ENCODE measurements at regions not wholly inside any gene's neighbourhood (a gene's known extent, or its start where the extent isn't known, plus 50 kb on each side); places are given as distances from the start of the nearest gene placed in this dataset.

- no peak for DNase-seq (ENCODE audit: low read depth)
These were observed 105.2 kb upstream of the DCBLD2 start for GRCh38 chr3:99006686-99007085.

GRCh38 chr3:98999675-99000074, 98.2 kb upstream of the DCBLD2 start:
- no peak for DNase-seq (ENCODE audit: low read depth)

GRCh38 chr3:98994128-98994762, 92.8 kb upstream of the DCBLD2 start:
- peak; percentile 69 for DNase-seq (ENCODE audit: low read depth)

GRCh38 chr3:98991393-98991792, 89.9 kb upstream of the DCBLD2 start:
- no peak for DNase-seq (ENCODE audit: low read depth)

- DNase-seq (ENCODE audit: low read depth) = no peak
These were observed 89.2 kb upstream of the DCBLD2 start for GRCh38 chr3:98990657-98991056.

DNA sequence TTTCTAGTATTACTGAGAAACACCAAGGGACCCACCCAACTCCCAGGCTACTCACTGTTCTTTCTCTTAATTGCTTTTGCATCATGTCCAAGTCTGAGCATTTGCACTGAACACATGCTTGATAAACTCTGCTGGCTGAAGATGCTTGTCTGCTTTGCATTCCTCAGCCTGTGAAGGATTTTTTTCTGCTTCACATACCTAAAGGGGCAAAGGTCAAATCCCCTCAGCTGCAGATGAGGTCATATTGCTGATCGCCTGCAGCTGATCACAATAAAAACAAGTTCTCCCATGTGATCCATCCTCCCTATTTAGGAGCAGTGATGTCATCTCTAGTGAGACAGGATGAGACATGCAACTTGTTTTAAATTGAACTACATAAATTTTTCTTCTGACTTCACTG, 84.6 kb upstream of the DCBLD2 start:
- peak; percentile 89 for DNase-seq (ENCODE audit: low read depth)

GRCh38 chr3:98985431-98985830, 83.9 kb upstream of the DCBLD2 start:
- peak; percentile 37 for DNase-seq (ENCODE audit: low read depth)

DNA sequence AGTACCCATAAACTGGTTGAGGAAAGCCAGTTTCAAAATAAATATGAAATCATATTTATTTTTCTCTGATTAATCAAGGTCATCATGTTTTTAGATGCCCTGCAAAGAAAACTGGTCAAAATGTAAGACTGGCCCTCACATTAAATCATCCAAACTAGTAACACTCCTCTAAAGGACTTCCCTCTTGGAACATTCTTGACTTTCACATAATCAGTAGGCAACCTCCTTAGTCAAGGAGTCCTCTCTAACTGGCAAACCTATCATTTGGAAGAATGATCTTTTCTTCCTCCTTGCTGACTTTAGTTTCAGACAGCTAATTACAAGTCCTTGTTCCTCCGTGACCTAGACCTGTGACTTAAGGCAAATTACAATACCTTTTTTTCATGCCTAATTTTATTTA, 82.5 kb upstream of the DCBLD2 start:
- no peak for DNase-seq (ENCODE audit: low read depth)

- DNase-seq (ENCODE audit: low read depth) = peak; percentile 67
These were observed 80.9 kb upstream of the DCBLD2 start for GRCh38 chr3:98982351-98982750.

DNA sequence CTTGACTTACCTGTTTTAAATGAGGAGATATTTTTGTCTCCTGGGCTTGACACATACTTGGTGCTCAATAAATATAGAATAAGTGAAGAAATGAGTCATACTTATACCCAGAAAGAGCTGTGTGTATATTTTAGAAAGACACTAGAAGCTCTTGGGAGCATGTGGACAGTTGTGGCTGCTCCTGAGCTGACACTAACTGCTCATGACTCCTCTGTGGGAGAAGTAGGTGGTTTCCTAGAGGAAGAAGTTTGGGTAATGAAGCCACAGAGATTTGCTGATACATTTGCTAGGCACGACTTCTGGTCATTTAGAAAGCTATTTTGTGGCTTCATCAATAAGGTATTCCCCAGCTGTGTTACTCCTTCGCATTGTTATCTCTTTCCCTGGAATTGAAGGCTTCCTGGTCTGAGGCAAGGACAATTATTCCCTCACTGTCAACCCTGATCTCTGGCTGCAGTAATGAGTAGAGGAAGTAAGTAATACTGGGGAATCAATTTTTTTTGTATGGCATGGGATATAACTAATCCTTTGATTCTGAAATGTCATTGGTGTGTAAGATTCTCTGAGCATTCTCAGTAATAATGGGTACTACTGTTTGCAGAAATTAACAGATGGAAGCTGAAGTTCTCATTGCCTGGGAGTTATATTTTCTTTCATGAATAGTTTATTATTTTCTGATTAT, 79.6 kb upstream of the DCBLD2 start:
- DNase-seq (ENCODE audit: low read depth) = peak; percentile 94

GRCh38 chr3:98979296-98979695, 77.8 kb upstream of the DCBLD2 start:
- DNase-seq (ENCODE audit: low read depth) = no peak

DNA sequence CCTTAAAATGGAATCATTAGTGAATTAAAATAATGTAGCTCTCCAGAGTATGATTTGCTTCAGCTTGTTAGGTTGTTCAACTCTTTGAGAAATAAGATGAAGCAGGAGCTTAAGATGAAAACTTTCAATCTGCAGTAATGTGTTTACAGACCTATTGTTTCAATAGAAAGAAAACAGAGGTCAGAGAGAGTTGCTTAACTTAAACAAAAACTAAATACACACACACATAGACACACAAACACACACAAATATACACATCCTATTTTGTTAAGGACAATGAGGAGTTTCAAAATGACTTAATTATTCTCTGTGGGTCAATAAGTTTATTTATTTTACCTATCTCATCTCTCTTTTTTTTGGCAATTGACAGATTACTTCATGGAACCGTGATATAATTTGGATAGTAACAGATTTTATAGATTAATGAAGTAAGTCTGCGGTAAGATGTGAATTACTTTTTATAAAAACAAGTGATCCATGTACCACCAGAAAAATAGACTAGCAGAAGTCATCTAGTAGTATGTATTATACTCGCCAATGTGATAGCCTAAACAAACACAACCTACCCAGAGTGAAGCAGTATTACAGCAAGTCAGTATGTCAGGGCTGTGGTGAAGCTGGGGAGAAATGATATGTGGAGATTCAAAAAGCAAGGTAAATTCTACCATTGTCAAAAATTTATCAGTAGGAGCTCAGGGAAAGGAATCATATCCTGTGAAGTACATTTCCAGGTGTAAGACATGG, 76.7 kb upstream of the DCBLD2 start:
- DNase-seq (ENCODE audit: low read depth) = no peak

GRCh38 chr3:98977520-98977919, 76.0 kb upstream of the DCBLD2 start:
- DNase-seq (ENCODE audit: low read depth) = peak; percentile 95

- DNase-seq (ENCODE audit: low read depth) = no peak
These were observed 72.9 kb upstream of the DCBLD2 start for GRCh38 chr3:98974442-98974841.

GRCh38 chr3:98972720-98973119, 71.2 kb upstream of the DCBLD2 start:
- peak; percentile 66 for DNase-seq (ENCODE audit: low read depth)

GRCh38 chr3:98972155-98972554, 70.7 kb upstream of the DCBLD2 start:
- DNase-seq (ENCODE audit: low read depth) = peak; percentile 96

DNA sequence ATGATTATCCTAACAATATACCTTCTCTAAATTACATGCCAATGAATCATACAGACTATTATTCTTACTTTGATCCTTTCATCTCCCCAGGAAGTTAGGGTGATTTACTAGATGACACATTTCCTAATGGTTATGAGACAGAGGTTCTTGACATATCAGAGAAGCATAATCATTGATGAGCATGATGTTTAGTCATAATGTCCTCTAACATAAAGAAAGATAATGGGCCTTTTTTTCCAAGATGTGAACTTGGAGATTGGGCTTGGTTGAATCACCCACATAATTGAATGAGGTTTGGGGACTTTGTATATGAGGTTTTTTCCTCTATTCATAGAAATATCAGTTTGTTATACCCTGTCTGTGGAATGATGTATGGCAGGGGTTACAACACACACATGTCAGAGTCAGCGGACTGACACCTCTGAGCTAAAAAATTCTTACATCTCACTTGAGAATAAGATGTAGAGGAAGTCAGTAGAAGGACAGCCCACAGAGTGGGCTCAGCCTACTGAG, 69.7 kb upstream of the DCBLD2 start:
- peak; percentile 96 for DNase-seq (ENCODE audit: low read depth)

GRCh38 chr3:98969295-98969694, 67.8 kb upstream of the DCBLD2 start:
- no peak for DNase-seq (ENCODE audit: low read depth)

- no peak for DNase-seq (ENCODE audit: low read depth)
These were observed 67.3 kb upstream of the DCBLD2 start for GRCh38 chr3:98968824-98969223.

- no peak for DNase-seq (ENCODE audit: low read depth)
These were observed 66.9 kb upstream of the DCBLD2 start for GRCh38 chr3:98968347-98968746.

DNA sequence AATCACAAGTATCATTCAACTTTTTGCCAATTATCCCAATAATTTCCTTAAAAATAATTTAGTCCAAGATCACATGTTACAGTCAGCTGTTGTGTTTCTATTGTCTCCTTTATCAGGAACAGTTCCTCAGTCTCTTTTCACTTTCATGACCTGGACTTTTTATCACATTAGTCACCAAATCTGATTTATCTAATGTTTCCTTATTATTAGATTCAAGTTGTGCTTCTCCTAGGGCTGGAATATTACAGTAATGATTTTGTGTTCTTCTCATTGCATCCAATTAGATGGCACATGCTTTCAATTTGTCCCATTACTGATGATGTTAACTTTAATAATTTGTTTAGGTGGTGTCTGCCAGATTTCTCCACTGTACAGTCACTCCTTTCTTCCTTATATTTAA, 66.3 kb upstream of the DCBLD2 start:
- no peak for DNase-seq (ENCODE audit: low read depth)

- peak; percentile 86 for DNase-seq (ENCODE audit: low read depth)
These were observed 65.5 kb upstream of the DCBLD2 start for GRCh38 chr3:98966862-98967546.

Data from LHCN-M2 (cell line).